H9 (cell line): ENCODE measurements at regions not wholly inside any gene's neighbourhood (a gene's known extent, or its start where the extent isn't known, plus 50 kb on each side); places are given as distances from the start of the nearest gene placed in this dataset.

Experiments
- DNase-seq: peaks from one replicate; pipeline ENCODE4 v3.0.0-alpha.2; 2017
- H2AFZ ChIP-seq: one replicate; pipeline ENCODE4 v1.6.1; 2013; ENCODE audit warnings: mild to moderate bottlenecking, low read length, control low read depth, moderate library complexity
- H2AK5ac ChIP-seq: 2 replicates; pipeline ENCODE4 v1.6.1; 2013; ENCODE audit warnings: low read length, control low read depth, mixed read lengths; ENCODE audit not compliant: insufficient read length
- H2BK120ac ChIP-seq: one replicate; pipeline ENCODE4 v1.6.1; 2013; ENCODE audit warnings: low read depth, mild to moderate bottlenecking, low read length, control low read depth, inconsistent platforms; ENCODE audit not compliant: poor library complexity, severe bottlenecking
- H2BK12ac ChIP-seq: 2 replicates; pipeline ENCODE4 v1.6.1; 2013; ENCODE audit warnings: low read length, control low read depth, mixed read lengths, low read depth; ENCODE audit not compliant: insufficient read length
- H2BK15ac ChIP-seq: 2 replicates; pipeline ENCODE4 v1.6.1; 2013; ENCODE audit warnings: low read depth, low read length, control low read depth
- H2BK20ac ChIP-seq: one replicate; pipeline ENCODE4 v1.6.1; 2013; ENCODE audit warnings: low read depth, mild to moderate bottlenecking, low read length, control low read depth, inconsistent platforms; ENCODE audit not compliant: poor library complexity, severe bottlenecking
- H2BK5ac ChIP-seq: 2 replicates; pipeline ENCODE4 v1.6.1; 2013; ENCODE audit warnings: low read length, control low read depth, mixed read lengths; ENCODE audit not compliant: insufficient read length
- H3K14ac ChIP-seq: 2 replicates; pipeline ENCODE4 v1.6.1; 2013; ENCODE audit warnings: low read length, control low read depth; ENCODE audit not compliant: insufficient read depth
- H3K18ac ChIP-seq: 2 replicates; pipeline ENCODE4 v1.6.1; 2013; ENCODE audit warnings: low read depth, mild to moderate bottlenecking, mixed read lengths, low read length, control low read depth; ENCODE audit not compliant: insufficient read length
- H3K23ac ChIP-seq: 2 replicates; pipeline ENCODE4 v1.6.1; 2013; ENCODE audit warnings: low read length, control low read depth, mixed read lengths, low read depth; ENCODE audit not compliant: insufficient read length
- H3K23me2 ChIP-seq: 2 replicates; pipeline ENCODE4 v1.6.1; 2013; ENCODE audit warnings: low read depth, mild to moderate bottlenecking, mixed read lengths, low read length, control low read depth; ENCODE audit not compliant: insufficient read length, poor library complexity, severe bottlenecking
- H3K27ac ChIP-seq: 2 replicates; pipeline ENCODE4 v1.5.1; 2013; ENCODE audit warnings: low read length, control low read depth, mixed read lengths, low read depth; ENCODE audit not compliant: insufficient read length
- H3K27me3 ChIP-seq: 2 replicates; pipeline ENCODE4 v1.6.1; 2013; ENCODE audit warnings: low read length, control low read depth, inconsistent platforms; ENCODE audit not compliant: insufficient read depth
- H3K4ac ChIP-seq: 2 replicates; pipeline ENCODE4 v1.6.1; 2013; ENCODE audit warnings: low read depth, mild to moderate bottlenecking, control low read depth, inconsistent platforms, low read length, moderate library complexity
- H3K4me1 ChIP-seq: 2 replicates; pipeline ENCODE4 v1.6.1; 2013; ENCODE audit warnings: low read length, control low read depth, inconsistent platforms; ENCODE audit not compliant: insufficient read depth
- H3K4me2 ChIP-seq: 2 replicates; pipeline ENCODE4 v1.6.1; 2013; ENCODE audit warnings: low read length, control low read depth, mixed read lengths; ENCODE audit not compliant: insufficient read length, insufficient read depth
- H3K56ac ChIP-seq: 2 replicates; pipeline ENCODE4 v1.6.1; 2013; ENCODE audit warnings: low read depth, mild to moderate bottlenecking, mixed read lengths, low read length, control low read depth; ENCODE audit not compliant: insufficient read length
- H3K79me1 ChIP-seq: 2 replicates; pipeline ENCODE4 v1.6.1; 2013; ENCODE audit warnings: low read depth, mild to moderate bottlenecking, moderate library complexity, low read length, control low read depth, inconsistent platforms; ENCODE audit not compliant: insufficient read depth, poor library complexity, severe bottlenecking
- H3K79me2 ChIP-seq: 2 replicates; pipeline ENCODE4 v1.6.1; 2013; ENCODE audit warnings: low read length, control low read depth, inconsistent platforms; ENCODE audit not compliant: insufficient read depth
- H3K9ac ChIP-seq: 2 replicates; pipeline ENCODE4 v1.6.1; 2013; ENCODE audit warnings: low read length, control low read depth, mixed read lengths; ENCODE audit not compliant: insufficient read length; ENCODE audit errors: extremely low read depth
- H3K9me3 ChIP-seq: one replicate; pipeline ENCODE4 v1.6.1; 2013; ENCODE audit warnings: low read depth, low read length, inconsistent platforms; ENCODE audit not compliant: control insufficient read depth
- H3T11ph ChIP-seq: one replicate; pipeline ENCODE4 v1.6.1; 2013; ENCODE audit warnings: mild to moderate bottlenecking, low read length, control low read depth, inconsistent platforms
- H4K20me1 ChIP-seq: one replicate; pipeline ENCODE4 v1.6.1; 2013; ENCODE audit not compliant: control insufficient read depth, insufficient read length, insufficient read depth
- H4K5ac ChIP-seq: 2 replicates; pipeline ENCODE4 v1.6.1; 2013; ENCODE audit warnings: low read depth, mild to moderate bottlenecking, mixed read lengths, low read length, control low read depth; ENCODE audit not compliant: insufficient read length
- H4K8ac ChIP-seq: replicated peaks from 2 replicates; pipeline ENCODE4 v1.6.1; 2013; ENCODE audit warnings: low read length, control low read depth, mixed read lengths, low read depth; ENCODE audit not compliant: insufficient read length
- H4K91ac ChIP-seq: 2 replicates; pipeline ENCODE4 v1.6.1; 2013; ENCODE audit warnings: low read depth, mild to moderate bottlenecking, moderate library complexity, mixed read lengths, low read length, control low read depth; ENCODE audit not compliant: insufficient read length
- H3K27ac Mint-ChIP-seq, 3 experiments: 2 replicates in 2 of 3; 3 replicates in 1 of 3; pipeline ENCODE4 v1.8.0; 2020 to 2021; ENCODE audit warnings: mixed read lengths in 3 of 3, mild to moderate bottlenecking in 1 of 3, moderate library complexity in 1 of 3
- H3K27me3 Mint-ChIP-seq: 2 replicates; pipeline ENCODE4 v1.8.0; 2021; ENCODE audit warnings: low read depth, mild to moderate bottlenecking, moderate library complexity, mixed read lengths
- H3K36me3 Mint-ChIP-seq, 3 experiments: 2 replicates in 2 of 3; 3 replicates in 1 of 3; pipeline ENCODE4 v1.8.0; 2020 to 2021; ENCODE audit warnings: low read depth in 3 of 3, mixed read lengths in 3 of 3; ENCODE audit not compliant: insufficient read depth in 1 of 3
- H3K4me1 Mint-ChIP-seq, 2 experiments: 2 replicates each; pipeline ENCODE4 v1.8.0; 2020; ENCODE audit warnings: mixed read lengths in 2 of 2
- H3K4me3 Mint-ChIP-seq, 2 experiments: 2 replicates in 1 of 2; 3 replicates in 1 of 2; pipeline ENCODE4 v1.8.0; 2020 to 2021; ENCODE audit warnings: mild to moderate bottlenecking in 2 of 2, mixed read lengths in 2 of 2, moderate library complexity in 1 of 2
- H3K9me3 Mint-ChIP-seq, 2 experiments: 2 replicates in 1 of 2; 3 replicates in 1 of 2; pipeline ENCODE4 v1.8.0; 2020; ENCODE audit warnings: mild to moderate bottlenecking in 2 of 2, mixed read lengths in 2 of 2, moderate library complexity in 1 of 2
- CTCF ChIP-seq: fragments of 200-600 bp; sonication (generic); conservative IDR thresholded peaks from 3 replicates; pipeline ENCODE4 v1.8.0; 2021; ENCODE audit warnings: antibody characterized with exemption, mild to moderate bottlenecking
- WGBS: extraction: QIAGEN DNeasy Blood & Tissue Kit; methylation state at CpG from one replicate; pipeline ENCODE4 v1.1.7; 2013; ENCODE audit warnings: missing lambda C conversion rate, low lambda C conversion rate, mixed read lengths; ENCODE audit not compliant: insufficient read length; ENCODE audit errors: extremely low coverage; 5-methylcytosine and 5-hydroxymethylcytosine counted together

DNA sequence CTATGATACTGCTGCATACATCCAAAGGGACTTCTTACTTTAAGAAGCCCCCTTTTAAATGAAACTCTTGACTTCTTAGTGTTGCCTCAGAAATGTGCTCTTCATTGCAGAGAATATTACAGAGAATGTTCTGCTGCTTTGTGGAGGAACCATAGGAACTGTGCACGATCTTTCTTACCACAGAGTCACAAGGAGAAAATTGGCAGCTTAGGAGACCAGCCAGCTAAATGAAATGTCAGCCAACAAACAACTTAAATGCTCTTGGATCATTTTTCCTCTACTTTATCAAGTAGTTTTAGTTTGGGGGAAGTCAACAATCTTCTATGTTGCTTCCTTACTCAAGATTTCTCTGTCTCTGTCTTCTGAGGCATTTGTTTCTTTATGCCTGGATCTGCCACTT, 125.9 kb upstream of the MLIP start:
- no peak for TF ChIP-seq CTCF
- Histone ChIP-seq H2BK120ac (no peak overlapping the region), H3K4me2 (no peak overlapping the region), H3K23me2 (no peaks in the 10 kb centered on the region), H3K56ac (no peak overlapping the region), H4K20me1 (no peaks in the 10 kb centered on the region), H3K14ac (no peak overlapping the region), H2BK12ac (no peak overlapping the region), H3K79me1 (no peaks in the 10 kb centered on the region), H3T11ph (no peak overlapping the region), H3K27me3 (no peaks in the 10 kb centered on the region), H3K79me2 (no peaks in the 10 kb centered on the region), H3K4me1 (no peaks in the 10 kb centered on the region), H2AK5ac (no peak overlapping the region), H3K4ac (no peak overlapping the region), H2BK20ac (no peak overlapping the region), H2BK5ac (no peak overlapping the region), H3K23ac (no peak overlapping the region), H4K8ac (no peak overlapping the region), H4K5ac (no peak overlapping the region), H3K9me3 (no peaks in the 10 kb centered on the region), H4K91ac (no peak overlapping the region), H3K18ac (no peak overlapping the region), H2BK15ac (no peak overlapping the region), H3K27ac (no peak overlapping the region), H3K9ac (no peak overlapping the region), H2AFZ (no peak overlapping the region)
- no peak for DNase-seq
- WGBS = no CpG with 5 or more reads among the region's 1 CpG
- no peaks in the 10 kb centered on the region; a peak in 1 of 5 replicates for H3K9me3 Mint-ChIP-seq
- H3K27me3 Mint-ChIP-seq = no peaks in the 10 kb centered on the region
- no peak overlapping the region for H3K4me3 Mint-ChIP-seq
- no peak overlapping the region for H3K27ac Mint-ChIP-seq
- no peaks in the 10 kb centered on the region for H3K36me3 Mint-ChIP-seq
- H3K4me1 Mint-ChIP-seq = peaks cover 16 to 20% of the 10 kb centered on the region in 2 experiments
